BE2C (cell line): ENCODE measurements at regions not wholly inside any gene's neighbourhood (a gene's known extent, or its start where the extent isn't known, plus 50 kb on each side); places are given as distances from the start of the nearest gene placed in this dataset.

Experiments used
- DNase-seq: peaks from one replicate; pipeline ENCODE4 v3.0.0-alpha.2; 2020
- H3K27me3 ChIP-seq: fragments of 250-450 bp; sonication (Bioruptor Pico); 2 replicates; pipeline ENCODE4 v1.5.1; 2020; ENCODE audit warnings: mild to moderate bottlenecking
- H3K36me3 ChIP-seq: fragments of 250-450 bp; sonication (Bioruptor Pico); 2 replicates; pipeline ENCODE4 v1.5.1; 2020; ENCODE audit warnings: mild to moderate bottlenecking
- H3K4me1 ChIP-seq: fragments of 250-450 bp; sonication (Bioruptor Pico); 2 replicates; pipeline ENCODE4 v1.5.1; 2020
- H3K4me3 ChIP-seq: 2 replicates; pipeline ENCODE4 v1.5.1; 2011; ENCODE audit warnings: low read depth, low read length
- H3K9me3 ChIP-seq: fragments of 250-450 bp; sonication (Bioruptor Pico); 2 replicates; pipeline ENCODE4 v1.5.1; 2020
- CTCF ChIP-seq: IDR thresholded peaks from 2 replicates; pipeline ENCODE4 v1.5.1; 2012; ENCODE audit warnings: mild to moderate bottlenecking, low read depth, low read length

DNA sequence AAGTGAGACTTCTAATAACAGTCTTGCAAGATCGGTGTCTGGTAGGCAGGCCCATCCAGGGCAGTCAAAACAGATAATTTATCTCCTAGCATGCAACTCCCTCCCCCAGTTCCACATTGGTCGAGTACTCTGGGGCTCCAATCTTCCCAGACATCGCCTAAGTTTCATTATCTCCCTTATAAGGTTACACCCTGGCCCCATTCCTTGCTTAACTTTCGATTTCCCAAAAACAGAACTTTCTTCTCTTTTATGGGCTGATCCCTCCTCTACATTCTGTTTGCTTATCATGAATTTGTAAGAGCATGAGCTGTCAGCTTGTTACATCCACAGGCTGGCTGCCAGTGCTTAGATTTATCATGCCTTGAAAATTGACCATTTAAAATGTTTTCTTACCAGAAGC, 471.3 kb downstream of the TECRL start:
- no peak for DNase-seq
- Histone ChIP-seq H3K9me3 (no peaks in the 10 kb centered on the region), H3K4me1 (no peaks in the 10 kb centered on the region), H3K27me3 (no peaks in the 10 kb centered on the region), H3K36me3 (no peaks in the 10 kb centered on the region), H3K4me3 (no peak overlapping the region)
- TF ChIP-seq CTCF, result no peak

- no peak for DNase-seq
- TF ChIP-seq CTCF, result no peak
- Histone ChIP-seq H3K4me1 (no peaks in the 10 kb centered on the region), H3K36me3 (no peaks in the 10 kb centered on the region), H3K27me3 (no peaks in the 10 kb centered on the region), H3K9me3 (no peaks in the 10 kb centered on the region), H3K4me3 (no peak overlapping the region)
Observed at GRCh38 chr4:63922146-63922545, 487.1 kb downstream of the TECRL start.

DNA sequence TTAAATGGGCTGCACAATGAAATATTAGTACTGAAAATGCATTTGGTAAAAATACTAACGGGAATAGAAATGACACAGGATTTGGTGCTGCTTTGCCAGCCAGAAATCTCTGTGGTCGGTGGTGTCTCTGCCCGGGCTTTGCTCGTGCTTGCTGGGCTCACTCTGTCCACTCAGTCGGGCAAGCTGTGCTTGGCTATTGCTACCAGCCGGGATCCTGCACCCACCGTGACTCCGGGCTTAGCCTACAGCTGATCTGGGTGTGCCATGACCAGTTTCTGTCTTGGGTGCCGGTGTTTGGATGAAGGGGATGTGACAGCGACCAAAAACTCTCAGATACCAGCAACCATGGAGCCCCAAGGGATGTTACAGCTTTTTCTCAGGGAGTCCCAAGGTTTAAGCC, 487.7 kb downstream of the TECRL start:
- H3K4me1 ChIP-seq, result no peaks in the 10 kb centered on the region
- no peak overlapping the region for H3K4me3 ChIP-seq
- TF ChIP-seq CTCF, result no peak
- DNase-seq, result no peak
- H3K27me3 ChIP-seq, result no peaks in the 10 kb centered on the region
- no peaks in the 10 kb centered on the region for H3K9me3 ChIP-seq
- no peaks in the 10 kb centered on the region for H3K36me3 ChIP-seq

- Histone ChIP-seq H3K4me3 (no peak overlapping the region), H3K36me3 (no peaks in the 10 kb centered on the region), H3K4me1 (no peaks in the 10 kb centered on the region), H3K27me3 (no peaks in the 10 kb centered on the region), H3K9me3 (no peaks in the 10 kb centered on the region)
- DNase-seq, result no peak
- TF ChIP-seq CTCF, result no peak
Observed at GRCh38 chr4:63919636-63920365, 489.4 kb downstream of the TECRL start.

DNA sequence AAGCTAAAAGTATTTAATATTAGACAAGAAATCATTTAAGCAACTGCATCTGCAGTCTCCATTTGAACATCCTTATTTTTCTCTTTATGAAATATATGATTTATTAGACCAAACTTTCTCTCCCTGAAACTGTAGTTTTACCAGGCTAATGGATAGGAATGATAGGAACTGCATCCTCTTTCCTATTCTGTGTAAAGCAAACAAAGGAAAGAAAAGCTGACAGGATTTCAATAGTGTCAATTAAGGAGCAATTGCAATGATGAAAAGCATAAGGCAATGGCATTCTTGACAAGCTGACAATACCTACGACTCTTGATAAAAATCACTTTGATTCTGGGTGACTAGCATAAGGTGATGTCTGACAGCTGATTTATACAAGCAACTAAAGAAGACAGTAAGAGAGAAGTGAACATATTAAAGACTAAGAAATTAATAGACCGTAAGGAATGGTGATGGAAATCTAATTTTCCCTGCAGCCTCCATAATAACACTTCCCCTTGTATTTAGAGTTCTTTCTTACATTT, 502.5 kb downstream of the TECRL start:
- Histone ChIP-seq H3K36me3 (no peaks in the 10 kb centered on the region), H3K4me3 (no peak overlapping the region), H3K4me1 (no peaks in the 10 kb centered on the region), H3K9me3 (no peaks in the 10 kb centered on the region), H3K27me3 (no peaks in the 10 kb centered on the region)
- TF ChIP-seq CTCF, result no peak
- DNase-seq, result no peak

DNA sequence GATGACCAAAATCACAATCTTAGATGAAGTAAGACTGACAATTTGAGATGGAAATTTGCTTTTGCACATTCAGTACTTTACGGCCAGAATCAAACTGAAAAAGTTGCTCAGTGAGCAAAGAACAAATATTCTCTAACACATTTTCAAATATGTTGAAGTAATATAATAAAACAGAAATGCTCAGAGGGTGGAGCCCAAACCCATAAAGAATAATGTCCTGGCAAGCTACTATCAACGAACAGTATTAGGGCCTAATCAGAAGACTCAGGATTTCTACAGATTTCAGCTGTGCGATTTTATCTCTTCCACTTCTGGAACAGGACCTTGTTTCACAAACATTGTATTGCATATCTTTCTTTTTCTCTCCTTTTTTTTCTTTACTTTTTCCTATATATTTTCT, 505.0 kb downstream of the TECRL start:
- no peak for DNase-seq
- Histone ChIP-seq H3K4me1 (no peaks in the 10 kb centered on the region), H3K4me3 (no peak overlapping the region), H3K27me3 (no peaks in the 10 kb centered on the region), H3K9me3 (no peaks in the 10 kb centered on the region), H3K36me3 (no peaks in the 10 kb centered on the region)
- no peak for TF ChIP-seq CTCF
